Renal pelvis (tissue), 1 donor: ENCODE measurements at regions not wholly inside any gene's neighbourhood (a gene's known extent, or its start where the extent isn't known, plus 50 kb on each side); places are given as distances from the start of the nearest gene placed in this dataset.
A peak's percentile ranks its signal among the peaks of the same experiment; 100 is the strongest.

Source experiments
- DNase-seq: peaks from one replicate; pipeline ENCODE4 v3.0.0-alpha.2; 2013

- DNase-seq: no peak
Observed at GRCh38 chr14:39763402-39763890, 331.2 kb upstream of the FBXO33 start.

DNA sequence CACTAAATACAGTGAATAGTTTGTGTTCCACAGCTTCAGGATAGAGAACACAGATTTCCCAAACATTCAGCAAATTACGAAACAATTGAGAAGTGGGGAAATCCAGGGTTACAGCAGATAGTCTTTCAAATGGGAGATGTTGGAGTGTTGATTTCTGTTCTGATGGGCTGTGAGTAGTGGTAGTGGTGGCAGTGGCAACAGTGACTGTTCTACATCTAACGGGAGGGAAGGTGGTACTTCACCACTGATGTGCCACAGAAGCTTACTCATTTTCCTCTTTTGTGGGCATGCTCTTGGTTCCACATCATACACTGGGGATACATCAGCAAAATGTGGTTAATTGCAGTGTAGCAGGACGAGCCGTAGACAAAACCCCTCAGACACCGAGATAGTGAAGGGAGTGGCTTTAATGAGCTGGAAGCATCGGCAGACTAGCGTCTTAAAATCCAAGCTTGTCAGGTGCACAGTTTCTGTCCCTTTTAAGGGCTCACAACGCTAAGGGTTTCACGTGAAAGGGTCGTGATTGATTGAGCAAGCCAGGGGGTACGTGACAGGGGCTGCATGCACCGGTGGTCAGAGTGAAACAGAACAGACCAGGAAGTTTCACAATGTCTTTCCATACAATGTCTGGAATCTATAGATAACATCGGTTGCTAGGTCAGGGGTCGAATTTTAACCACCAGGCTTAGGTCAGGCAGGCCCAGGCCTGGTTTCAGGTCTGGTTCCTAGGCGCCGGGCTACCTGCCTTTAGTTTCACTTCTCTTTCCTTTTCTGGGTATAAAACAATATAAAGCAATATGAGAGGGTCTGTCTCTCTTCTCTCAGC, 330.6 kb upstream of the FBXO33 start:
- no peak for DNase-seq

- DNase-seq: peak; percentile 22
Observed at GRCh38 chr14:39755269-39755878, 323.1 kb upstream of the FBXO33 start.

DNA sequence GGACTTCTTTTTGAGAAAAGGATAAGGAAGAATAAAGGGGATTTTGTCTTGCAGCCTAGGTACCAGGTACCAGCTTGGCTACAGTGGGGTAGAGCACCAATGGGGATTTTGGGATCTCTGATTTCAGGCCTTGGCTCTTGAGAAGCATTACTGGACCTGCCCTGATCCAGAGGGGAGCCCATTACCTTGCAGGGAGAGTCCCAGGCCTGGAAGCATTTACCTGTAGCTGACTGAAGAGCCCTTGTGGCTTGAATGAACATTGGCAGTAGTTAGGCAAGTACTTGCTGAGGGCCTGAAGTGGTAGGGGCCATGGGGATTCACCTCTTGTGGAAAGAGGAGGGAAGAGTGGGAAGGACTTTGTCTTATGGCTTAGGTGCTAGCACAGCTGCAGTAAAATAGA, 308.2 kb upstream of the FBXO33 start:
- DNase-seq: no peak

DNA sequence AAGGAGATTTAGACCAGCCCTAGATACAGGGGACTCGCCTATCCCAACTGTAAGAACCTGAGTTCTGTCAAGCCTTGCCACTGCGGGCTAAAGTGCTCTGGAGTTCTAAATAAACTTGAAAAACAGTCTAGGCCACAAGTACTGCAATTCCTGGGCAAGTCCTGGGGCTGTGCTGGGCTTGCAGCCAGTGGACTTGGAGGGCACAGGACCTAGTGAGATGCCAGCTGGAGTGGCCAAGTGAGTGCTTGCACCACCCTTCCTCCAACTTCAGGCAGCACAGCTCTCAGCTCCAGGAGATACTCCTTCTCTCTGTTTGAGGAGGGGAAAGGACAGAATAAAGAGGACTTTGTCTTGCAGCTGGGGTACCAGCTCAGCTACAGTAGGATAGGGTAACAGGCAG, 307.6 kb upstream of the FBXO33 start:
- DNase-seq: no peak

GRCh38 chr14:39734306-39734705, 302.1 kb upstream of the FBXO33 start:
- DNase-seq: no peak

- no peak for DNase-seq
Observed at GRCh38 chr14:39733741-39734140, 301.5 kb upstream of the FBXO33 start.

GRCh38 chr14:39731912-39732311, 299.7 kb upstream of the FBXO33 start:
- no peak for DNase-seq

GRCh38 chr14:39726563-39726962, 294.3 kb upstream of the FBXO33 start:
- no peak for DNase-seq

- no peak for DNase-seq
Observed at GRCh38 chr14:39722547-39723273, 290.5 kb upstream of the FBXO33 start.

DNA sequence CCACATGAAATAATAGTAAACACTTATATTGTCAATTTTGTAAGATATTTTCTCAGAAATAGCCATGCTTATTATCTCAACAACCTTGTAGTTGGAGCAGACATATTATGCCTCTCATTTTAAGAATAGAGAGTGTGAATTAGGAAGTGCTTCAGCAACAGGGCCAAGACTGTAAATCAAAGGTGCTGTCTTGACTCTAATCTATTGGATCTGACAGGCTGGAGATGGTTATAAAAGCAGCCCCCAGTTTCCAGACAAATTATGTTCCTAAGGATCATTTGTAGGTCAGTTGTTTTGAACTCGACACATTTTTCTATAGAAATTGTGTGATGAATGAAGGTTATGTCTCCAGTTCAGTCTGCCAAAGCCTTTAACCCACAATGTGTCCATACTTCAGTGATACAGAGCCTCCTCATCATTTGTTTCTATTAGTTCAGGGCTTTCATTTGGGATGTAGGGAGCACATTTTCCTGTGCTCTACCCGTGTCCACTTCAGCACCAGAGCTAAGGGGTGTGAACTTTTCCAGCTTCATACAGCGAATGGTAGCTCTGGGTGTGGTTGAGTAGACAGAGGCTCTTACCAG, 284.8 kb upstream of the FBXO33 start:
- no peak for DNase-seq

DNA sequence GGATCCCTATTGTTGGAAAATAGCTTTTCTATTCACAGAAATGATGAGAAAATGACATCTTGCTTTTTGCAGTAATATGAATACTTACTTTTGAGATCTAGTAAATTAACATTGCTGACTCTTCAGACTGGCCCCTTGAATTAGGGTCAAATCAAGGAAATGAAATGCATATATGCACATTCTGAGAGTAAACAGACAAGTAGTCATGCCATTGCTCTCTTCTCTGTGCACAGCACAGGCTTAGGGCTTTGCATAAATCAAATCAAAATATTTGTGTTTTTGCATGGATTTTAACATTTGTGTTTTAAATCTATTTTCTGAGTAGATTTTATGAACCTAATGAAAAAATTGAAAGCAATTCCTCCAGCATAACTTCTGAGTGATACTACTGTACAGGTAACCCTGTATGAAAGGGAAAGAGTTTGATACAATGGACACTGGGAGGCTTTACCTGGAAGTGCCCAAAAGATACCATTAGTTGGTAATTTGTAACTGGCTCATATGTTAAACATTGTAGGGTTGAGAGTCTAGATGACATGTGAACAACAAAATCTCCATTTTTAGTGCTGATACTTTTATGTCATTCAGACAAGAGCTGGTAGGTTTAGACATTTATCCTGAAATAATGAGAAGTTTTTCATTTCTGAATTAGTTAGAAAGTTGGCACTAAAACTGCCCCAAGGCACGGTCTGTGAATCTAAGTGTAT, 280.2 kb upstream of the FBXO33 start:
- DNase-seq: no peak

DNA sequence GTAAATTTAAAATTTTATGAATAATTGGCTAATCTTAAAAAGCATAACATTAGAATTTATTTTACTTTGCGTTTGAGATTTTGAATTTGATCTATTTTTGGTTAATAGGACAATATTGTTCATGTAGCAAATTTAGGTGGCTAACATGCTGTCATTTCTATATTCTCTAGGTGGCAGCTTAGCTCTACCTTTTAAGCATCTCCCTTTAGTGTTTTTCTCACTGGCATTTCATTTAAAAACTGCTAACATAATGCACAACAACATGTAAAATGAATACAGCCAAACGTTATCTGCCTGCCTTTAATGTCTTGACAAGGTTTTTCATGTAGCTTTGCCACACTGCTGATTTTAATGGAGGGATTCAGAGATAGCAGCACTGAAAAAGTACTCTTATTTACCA, 272.4 kb upstream of the FBXO33 start:
- peak; percentile 4 for DNase-seq

DNA sequence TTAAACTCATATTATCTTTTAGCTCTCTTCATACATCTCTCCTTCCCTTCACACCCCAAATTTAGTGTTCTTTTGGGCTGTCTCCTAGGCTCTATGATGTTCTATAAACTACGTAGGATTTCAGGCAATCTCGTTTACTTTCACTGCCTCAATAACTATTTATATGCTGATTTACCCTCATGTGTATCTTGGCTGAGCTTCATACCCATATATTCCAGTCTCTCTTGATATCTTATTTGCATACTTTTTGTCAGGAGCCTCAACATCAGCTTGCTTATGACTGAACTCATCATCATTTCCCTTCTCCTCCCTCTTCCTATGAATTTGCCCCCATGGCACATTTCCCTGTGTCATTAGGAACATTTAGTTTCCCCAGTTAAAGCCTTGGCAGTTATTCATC, 262.1 kb upstream of the FBXO33 start:
- no peak for DNase-seq

DNA sequence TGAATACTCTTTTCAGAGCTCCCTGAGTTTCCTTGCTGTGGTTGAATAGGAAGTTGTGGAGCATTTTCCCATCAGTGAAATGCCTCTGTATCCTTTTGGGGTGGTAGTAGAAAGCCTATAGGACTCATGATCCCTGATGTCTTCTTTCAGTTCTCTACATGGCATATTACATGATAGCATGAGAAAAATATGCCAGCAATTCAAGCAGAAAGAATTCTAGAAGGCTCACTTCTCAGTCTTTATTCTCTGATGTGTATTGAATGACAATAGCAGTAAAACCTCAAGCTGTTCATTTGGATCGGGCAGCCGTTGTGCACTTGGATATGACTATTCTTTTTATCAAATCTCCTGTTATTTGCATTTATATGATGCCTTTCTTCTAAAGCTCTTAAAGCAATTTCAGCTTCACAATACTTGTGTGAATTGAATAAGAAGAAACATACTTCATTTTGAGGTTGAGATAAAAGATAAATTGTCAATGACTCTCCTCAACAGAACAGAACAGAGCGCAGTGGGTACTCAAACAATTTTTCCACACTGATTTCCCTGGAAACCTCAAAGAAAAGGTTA, 251.5 kb upstream of the FBXO33 start:
- DNase-seq: no peak

DNA sequence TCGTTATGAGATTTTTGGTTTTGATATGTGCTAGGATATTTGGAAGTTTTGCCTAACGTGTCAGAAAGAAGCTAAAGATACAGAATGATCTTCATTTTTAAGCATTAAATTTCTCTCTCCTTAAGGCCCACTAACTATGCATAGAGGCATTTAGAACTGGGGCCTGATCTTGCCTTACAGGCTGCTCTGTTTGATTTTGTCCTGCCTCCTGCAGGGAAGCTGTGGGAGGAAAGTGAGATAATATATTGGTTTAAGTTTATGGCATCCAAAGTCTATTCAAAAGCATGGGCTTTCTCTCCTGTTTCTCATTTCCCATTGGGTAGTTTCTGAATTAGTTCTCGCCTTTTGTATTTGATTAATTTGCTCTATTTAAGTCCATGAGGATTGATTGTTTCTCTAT, 250.3 kb upstream of the FBXO33 start:
- no peak for DNase-seq

- DNase-seq: no peak
Observed at GRCh38 chr14:39681782-39682399, 249.7 kb upstream of the FBXO33 start.

GRCh38 chr14:39680777-39681176, 248.5 kb upstream of the FBXO33 start:
- no peak for DNase-seq

DNA sequence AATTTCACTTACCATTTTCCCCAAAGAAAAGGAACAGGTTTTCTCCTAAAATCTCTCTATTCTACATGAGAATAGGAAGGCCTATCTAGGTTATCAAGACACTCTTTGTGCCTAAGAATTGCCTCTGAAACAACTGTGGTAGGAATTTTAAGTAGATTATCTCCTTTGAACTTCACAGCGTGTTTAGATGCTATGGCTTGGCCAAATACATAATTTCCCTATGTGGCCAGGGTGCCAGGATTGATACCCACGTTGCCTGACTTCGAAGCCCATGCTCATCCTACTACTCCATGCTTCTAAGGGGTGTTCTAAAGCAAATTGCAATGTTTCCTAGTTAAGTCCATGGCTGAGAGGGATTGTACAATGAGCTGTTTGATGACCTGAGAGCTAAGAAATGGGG, 241.5 kb upstream of the FBXO33 start:
- no peak for DNase-seq

DNA sequence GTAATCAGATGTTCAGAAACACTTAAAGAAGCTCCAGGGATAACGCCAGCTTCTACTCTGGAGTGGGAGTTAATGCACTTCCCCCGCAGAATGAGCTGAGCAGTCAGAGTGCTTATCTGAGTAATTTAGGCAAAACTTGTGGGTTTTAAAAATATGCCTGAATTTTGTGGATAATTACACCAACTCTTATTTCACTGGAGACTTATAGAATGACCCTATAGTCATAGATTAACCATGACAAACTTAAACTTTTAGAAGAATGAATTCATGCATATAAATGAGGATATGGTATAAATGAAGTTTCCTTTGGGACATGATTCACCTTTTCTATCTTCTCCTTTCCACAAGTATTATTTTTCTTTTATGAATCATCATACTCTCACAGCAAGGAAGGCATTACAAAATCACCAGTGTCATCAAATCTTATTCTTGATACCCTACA, 241.1 kb upstream of the FBXO33 start:
- DNase-seq: no peak

- no peak for DNase-seq
Observed at GRCh38 chr14:39668449-39668848, 236.2 kb upstream of the FBXO33 start.
